ENCODE measurements at regions not wholly inside any gene's neighbourhood (a gene's known extent, or its start where the extent isn't known, plus 50 kb on each side); places are given as distances from the start of the nearest gene placed in this dataset.

DNA sequence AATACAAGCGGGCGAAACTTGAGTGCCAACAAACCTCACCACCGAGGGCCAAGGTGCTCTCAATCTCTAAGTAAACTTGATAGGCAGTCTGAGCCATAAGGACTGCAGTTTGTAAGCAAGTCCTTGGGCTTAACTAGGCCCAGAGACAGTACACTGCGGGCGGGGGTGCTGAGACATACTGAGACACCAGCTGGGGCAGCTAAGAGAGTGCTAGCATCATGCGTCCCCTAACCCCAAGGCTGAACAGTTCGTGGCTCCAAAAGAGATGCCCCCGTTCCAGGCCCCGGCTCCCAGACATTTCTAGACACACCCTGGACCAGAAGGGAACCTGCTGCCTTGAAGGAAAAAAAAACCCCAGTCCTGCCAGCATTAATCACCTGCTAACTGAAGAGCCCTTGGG lies 126.8 kb upstream of the PRDX4 start:
- no peak for DNase-seq (ENCODE audit: low spot score)

DNA sequence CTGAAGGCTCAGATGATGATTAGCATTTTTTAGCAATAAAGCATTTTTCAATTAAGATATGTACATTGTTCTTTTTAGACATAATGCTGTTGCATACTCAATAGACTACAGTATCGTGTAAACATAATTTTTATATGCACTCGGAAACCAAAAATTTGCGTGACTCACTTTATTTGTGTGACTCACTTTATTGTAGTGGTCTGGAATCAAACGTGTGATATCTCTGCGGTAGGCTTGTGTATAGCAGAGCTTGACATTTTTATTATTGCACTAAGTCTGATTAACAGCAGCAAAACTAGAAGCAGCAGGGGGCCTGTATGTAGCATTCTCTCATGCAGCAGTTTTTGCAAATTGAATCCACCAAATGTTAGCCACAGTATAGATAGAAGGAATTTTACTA lies 119.1 kb upstream of the PRDX4 start:
- DNase-seq (ENCODE audit: low spot score) = no peak

DNA sequence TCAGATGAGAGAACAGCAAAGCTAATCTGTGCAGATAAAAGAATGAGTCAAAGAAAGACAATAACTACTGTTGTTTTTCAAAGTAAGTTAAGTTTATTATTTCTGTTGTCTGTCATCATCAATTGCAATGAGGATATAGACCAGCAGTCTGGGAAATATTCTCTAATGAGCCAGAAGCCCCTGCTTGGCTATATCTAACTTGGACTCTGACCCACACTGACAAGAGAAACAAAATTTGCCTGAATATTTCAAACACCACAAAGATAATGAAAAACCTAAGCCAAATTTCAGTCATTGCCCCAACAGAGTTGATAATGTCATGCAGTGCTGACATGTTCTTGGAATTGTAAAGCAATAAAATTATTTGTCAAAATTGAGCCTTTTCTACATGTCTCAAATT lies 115.0 kb upstream of the PRDX4 start:
- no peak for DNase-seq (ENCODE audit: low spot score)

DNA sequence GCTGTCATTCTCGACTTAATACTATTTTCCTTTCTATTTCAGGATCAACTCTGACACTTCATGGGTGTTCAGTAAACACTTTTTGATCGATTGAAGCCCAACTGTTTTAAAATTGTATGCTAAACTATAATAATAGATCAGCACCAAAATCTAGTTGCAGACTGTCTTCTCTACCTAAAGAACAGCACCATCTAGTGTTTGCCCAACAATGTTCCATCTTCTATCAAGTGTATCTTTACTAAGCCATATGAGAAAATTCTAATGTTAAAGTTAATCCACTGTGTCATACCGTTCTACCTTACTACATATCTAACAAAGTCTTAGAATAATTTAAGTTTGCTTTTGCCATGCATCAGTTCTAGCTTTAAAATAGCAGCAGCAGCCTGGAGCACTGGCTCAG lies 113.0 kb upstream of the PRDX4 start:
- no peak for DNase-seq (ENCODE audit: low spot score)

DNA sequence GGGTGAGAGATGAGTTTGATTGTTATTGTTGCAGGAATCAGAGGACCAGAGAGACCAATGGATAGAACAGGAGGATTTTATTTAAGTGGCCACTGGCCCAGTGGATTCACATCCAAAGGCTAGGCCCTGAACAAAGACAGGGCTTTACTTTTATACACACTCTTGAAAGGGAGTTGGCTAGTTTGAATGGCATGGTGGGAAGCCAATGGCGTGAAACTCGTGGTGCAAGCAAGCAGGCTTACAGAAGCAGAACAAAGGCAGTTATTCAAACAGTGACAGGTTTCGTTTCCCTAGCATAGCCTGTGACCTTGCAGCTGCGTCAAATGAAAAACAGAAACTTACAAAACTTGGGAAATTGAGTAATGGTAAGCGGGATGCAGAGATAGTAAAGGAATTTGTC lies 110.2 kb upstream of the PRDX4 start:
- no peak for DNase-seq (ENCODE audit: low spot score)

DNA sequence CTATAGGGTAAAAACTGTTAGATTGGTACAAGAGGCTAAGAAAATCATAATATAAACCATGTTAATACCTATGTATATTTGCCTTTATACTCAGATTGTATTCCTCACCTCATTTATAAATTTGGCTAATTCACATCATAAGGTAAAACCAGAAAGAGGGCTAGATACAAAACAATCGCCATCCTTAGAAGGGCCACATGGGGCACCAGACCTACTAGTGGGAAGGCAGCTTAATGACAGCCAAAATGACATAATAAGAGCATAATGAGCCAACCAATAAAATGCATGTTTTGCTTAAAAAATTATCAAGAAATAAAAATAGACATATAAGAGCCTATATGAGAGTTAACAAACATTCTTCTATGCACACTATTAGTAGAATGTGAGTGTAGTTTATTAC lies 107.3 kb upstream of the PRDX4 start:
- DNase-seq (ENCODE audit: low spot score) = no peak

DNA sequence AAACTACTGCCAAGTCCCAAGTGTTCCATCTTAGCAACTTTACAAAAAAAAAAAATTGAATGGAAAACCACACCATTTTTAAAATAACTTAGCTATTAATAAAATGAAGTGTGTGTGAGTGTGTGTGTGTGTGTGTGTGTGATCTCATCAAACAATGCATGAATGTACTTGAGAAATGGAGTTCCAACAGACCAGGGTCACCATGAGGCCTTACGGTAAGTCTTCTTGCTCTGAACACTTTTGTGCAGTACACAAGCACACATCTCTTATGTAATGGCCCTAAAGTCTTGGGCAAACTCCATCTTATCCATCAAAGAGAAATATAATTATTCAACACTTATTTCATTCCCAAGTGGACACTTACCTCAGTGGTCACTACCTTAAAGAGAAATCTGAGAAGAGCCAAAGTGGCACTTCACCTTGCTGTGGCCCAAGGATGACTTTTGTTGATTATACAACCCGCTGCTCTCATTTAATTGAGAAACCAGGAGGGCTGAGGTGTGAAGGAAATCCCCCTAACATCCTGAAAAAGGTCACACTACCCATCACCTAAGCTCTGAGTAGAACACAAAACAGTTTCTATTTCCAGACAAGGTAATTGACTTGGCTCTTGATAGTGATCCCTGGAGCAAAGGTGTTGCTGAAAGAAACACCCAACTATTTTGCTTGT lies 96.5 kb upstream of the PRDX4 start:
- no peak for DNase-seq (ENCODE audit: low spot score)

DNA sequence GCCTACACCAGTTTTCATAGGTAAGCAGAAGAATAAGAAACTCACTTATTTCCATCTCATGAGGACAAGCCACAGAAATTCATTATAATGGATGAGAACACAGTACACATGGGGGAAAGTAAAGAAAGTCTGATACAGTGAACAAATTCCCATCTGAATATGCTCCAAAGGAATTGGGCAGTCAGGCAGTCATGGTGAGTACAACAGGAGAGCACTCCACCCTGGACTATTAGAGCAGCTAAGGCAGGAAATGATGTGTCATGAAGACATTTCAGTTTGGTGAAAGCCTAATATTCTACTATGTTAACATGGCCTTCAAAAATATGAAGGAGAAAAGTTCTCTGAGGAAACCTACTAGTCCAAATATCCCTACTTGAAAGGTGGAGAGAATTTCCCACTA lies 92.0 kb upstream of the PRDX4 start:
- DNase-seq (ENCODE audit: low spot score) = no peak

DNA sequence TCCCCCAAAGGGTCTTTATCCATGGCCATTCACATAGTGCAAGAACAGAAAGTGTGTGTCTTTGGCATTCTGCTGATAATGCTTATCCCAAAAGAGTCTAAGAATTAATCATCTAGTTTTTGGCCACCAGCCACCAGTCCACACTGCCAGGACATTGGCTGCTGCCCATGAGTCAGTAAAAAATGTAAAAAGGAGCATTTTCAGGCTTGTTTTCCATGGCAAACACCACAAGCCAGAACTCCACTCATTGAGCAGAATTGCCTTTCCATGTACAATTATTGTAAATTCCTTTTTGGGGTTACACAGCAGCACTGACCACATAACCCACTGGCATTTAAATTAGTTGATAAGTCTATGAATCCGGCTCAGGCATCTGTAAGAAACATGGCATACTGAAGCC lies 89.2 kb upstream of the PRDX4 start:
- no peak for DNase-seq (ENCODE audit: low spot score)

DNA sequence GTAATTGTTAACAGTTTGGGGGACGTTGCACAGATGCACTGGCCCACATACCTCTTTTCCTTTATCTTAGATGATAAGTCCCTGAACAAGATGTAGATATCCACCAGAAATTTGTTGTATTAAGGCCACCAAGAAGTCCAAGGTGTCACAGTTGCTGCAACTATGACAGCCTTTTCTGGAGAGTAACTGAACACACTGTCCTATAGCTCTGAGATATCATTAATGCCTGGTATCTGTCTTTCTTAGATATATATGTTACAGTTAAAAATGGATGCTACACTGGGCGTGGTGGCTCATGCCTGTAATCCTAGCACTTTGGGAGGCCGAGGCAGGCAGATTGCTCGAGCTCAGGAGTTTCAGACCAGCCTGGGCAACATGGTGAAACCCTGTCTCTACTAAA lies 77.8 kb upstream of the PRDX4 start:
- no peak for DNase-seq (ENCODE audit: low spot score)

DNA sequence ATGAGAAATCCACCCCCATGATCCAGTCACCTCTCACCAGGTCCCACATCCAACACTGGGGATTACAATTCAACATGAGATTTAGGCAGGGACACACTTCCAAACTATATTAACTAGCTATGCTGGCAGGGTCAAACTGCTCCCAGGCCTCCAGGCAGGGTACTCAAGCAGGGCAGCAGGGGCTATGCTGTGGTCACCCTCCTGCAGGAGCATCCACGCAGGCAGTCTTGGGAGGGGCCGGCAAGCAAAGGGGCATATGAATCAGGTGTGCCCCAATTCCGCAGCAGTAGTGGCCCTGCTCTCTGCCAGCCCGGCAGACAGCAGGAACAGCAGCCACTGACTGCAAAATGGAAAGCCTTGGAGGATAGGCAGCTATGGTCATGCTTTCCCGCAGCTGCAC lies 74.6 kb upstream of the PRDX4 start:
- DNase-seq (ENCODE audit: low spot score) = no peak

DNA sequence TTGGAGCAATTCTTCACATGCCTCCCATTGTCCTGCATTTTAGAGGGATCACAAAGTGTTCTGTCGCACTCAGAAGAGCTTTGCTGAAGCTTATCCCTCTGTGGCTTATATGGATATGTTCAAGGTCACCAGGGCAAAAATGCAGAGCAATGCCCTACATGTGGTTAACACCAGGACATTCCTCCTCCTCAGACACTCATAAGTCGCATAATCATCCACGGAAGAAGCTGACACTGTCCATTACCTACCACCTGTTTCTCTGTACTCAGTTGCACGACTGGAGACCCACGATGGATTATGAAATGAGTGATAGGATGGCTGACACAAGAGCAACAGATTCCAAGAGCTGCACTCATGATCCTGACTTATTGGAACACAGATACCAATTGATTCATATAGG lies 68.7 kb upstream of the PRDX4 start:
- no peak for DNase-seq (ENCODE audit: low spot score)

DNA sequence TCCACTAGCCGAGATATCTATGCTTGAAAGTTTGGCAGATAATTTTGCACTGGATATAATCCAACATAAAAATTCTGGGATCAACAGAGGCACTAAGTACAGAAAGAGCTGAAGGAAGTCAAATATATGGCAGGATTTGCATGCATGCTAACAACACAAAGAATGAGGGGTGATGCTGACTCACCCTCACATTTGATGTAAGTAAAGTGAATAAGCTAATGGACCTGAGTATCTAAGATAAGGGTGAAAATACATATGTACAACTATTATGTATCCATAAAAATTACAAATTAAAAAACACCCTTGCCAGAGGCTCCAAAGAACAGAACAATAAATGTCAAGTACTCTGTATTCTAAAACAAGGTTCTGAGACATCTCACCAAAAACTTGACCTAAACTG lies 63.8 kb upstream of the PRDX4 start:
- DNase-seq (ENCODE audit: low spot score) = no peak

DNA sequence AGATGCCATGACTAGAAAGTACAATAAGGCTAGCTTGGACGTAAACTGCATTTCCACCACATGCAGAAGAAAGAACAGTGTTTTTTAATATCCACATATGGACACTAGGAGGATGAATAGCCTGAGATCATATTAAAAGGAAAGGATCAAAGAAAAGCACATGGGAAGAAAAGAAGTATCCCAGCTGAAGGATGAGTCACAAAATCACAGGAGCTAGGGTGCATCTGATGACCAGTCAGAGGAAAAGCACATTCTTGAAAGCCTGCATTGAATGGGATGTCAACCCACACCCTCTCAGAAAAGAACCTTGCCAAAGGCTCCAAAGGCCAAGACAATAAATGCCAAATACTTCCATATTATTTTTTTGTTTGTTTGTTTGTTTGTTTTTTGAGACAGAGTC lies 56.8 kb upstream of the PRDX4 start:
- no peak for DNase-seq (ENCODE audit: low spot score)

DNA sequence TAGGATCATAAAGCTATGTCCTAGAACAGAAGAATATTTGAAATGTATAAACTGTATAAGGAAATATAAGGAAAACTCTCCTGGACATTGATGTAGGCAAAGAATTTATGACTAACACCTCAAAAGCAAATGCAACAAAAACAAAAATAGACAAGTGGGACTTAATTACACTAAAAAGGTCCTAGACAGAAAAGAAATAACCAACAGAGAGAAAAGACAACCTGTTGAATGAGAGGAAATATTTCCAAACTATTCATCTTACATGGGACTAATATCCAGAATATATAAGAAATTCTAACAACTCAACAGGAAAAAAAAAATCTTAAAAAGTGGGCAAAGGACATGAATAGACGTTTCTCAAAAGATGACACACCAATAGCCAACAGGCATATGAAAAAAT lies 54.4 kb upstream of the PRDX4 start:
- no peak for DNase-seq (ENCODE audit: low spot score)

DNA sequence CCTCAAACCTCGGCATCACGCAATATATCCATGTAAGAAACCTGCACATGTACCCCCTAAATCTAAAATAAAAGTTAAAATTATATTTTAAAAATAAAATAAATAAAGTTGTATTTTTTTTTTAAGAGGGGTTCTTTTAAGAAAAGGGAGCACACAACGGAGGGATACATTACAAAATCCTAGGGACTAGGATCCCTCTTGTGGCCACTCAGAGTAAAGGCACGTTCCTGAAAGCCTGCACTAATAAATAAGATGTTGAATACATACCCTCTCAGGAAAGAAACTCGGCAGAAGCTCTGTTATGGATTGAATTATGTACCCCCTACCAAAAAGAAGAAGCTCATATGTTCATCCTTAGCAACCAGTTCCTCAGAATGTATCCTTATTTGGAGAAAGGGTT lies 50.9 kb upstream of the PRDX4 start:
- peak; percentile 8 for DNase-seq (ENCODE audit: low spot score)
